ENCODE measurements at regions not wholly inside any gene's neighbourhood (a gene's known extent, or its start where the extent isn't known, plus 50 kb on each side); places are given as distances from the start of the nearest gene placed in this dataset.
A peak's percentile ranks its signal among the peaks of the same experiment; 100 is the strongest.

- DNase-seq = peak in 1 of 2 donors; percentile 73
- Histone ChIP-seq H3K9me3 (no peaks in the 10 kb centered on the region), H3K27ac (peak overlapping the region; percentile 39 to 71 (median 64)), H3K4me1 (peaks cover 26 to 55% (median 47%) of the 10 kb centered on the region in 4 donors), H3K27me3 (peaks cover 0 to 25% (median 13%) of the 10 kb centered on the region in 3 donors), H3K36me3 (no peaks in the 10 kb centered on the region), H3K4me3 (peak overlapping the region; percentile 37 to 46 (median 46))
- TF ChIP-seq CTCF (IDR thresholded peaks at IDR 0.05) (peak in 1 of 7 experiments; percentile 21), POLR2A (IDR thresholded peaks at IDR 0.05) (no peak), EP300 (IDR thresholded peaks at IDR 0.05) (no peak)
- WGBS, 5 donors = 26 to 32% (median 27%) methylated on average over 55 to 72 of the region's 72 CpGs
- intact Hi-C loops (cut with DNase I; ENCODE audit: low total_unique reads) = no loop called here
Observed at GRCh38 chr9:96027251-96028131, 152.0 kb downstream of the ERCC6L2 start.

- peak overlapping the region; percentile 37 to 46 (median 46) for H3K4me3 ChIP-seq
- TF ChIP-seq POLR2A (IDR thresholded peaks at IDR 0.05) = no peak
- no peak for TF ChIP-seq CTCF (IDR thresholded peaks at IDR 0.05)
- TF ChIP-seq POLR2AphosphoS5 (IDR thresholded peaks at IDR 0.05) = no peak
- no peak for TF ChIP-seq EP300 (IDR thresholded peaks at IDR 0.05)
- H3K36me3 ChIP-seq = no peaks in the 10 kb centered on the region
- intact Hi-C loops (cut with DNase I; ENCODE audit: low total_unique reads) = no loop called here
- H3K27ac ChIP-seq = peak overlapping the region in 3 of 5 donors; percentile 39 to 66 (median 64)
- H3K4me1 ChIP-seq = peaks cover 32 to 58% (median 50%) of the 10 kb centered on the region in 4 donors
- DNase-seq = no peak
- WGBS, 5 donors = 82 to 98% (median 94%) methylated on average over 5 of the region's 5 CpGs
- H3K9me3 ChIP-seq = no peaks in the 10 kb centered on the region
- peaks cover 0 to 33% (median 19%) of the 10 kb centered on the region in 3 donors for H3K27me3 ChIP-seq
Observed at GRCh38 chr9:96026655-96027213, 151.2 kb downstream of the ERCC6L2 start.

GRCh38 chr9:96025995-96026602 is 150.6 kb downstream of the ERCC6L2 start:
- Histone ChIP-seq H3K9me3 (no peaks in the 10 kb centered on the region), H3K4me3 (no peak overlapping the region), H3K4me1 (peaks cover 31 to 58% (median 50%) of the 10 kb centered on the region in 4 donors), H3K36me3 (no peaks in the 10 kb centered on the region), H3K27me3 (peaks cover 0 to 39% (median 26%) of the 10 kb centered on the region in 3 donors), H3K27ac (no peak overlapping the region)
- TF ChIP-seq POLR2AphosphoS5 (IDR thresholded peaks at IDR 0.05) (no peak), EP300 (IDR thresholded peaks at IDR 0.05) (no peak), CTCF (IDR thresholded peaks at IDR 0.05) (no peak), POLR2A (IDR thresholded peaks at IDR 0.05) (no peak)
- peak in 1 of 2 donors; percentile 64 for DNase-seq
- WGBS, 5 donors = 70 to 90% (median 85%) methylated on average over 13 to 36 of the region's 36 CpGs
- intact Hi-C loops (cut with DNase I; ENCODE audit: low total_unique reads) = no loop called here

DNA sequence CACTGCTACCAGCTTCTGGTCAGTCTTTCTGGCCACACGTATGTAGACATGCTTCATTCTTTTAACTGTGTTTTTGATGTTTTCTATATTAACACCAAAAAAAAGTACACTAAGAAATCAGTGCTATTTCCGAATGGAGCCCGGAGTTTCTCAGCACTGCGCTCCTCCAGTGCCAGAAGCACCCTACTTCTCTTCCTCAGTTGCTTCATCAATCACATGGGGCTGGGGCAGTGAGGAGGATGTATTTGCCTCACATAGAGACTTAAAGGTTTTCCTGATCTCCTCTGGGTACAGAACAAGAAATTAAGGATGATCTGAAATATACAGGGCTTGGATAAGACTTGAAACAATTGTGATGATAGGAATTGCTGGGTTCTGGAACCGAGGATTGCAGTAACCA is 148.0 kb downstream of the ERCC6L2 start:
- Histone ChIP-seq H3K36me3 (no peaks in the 10 kb centered on the region), H3K27ac (peak overlapping the region in 2 of 5 donors; percentile 84 to 93), H3K9me3 (no peaks in the 10 kb centered on the region), H3K4me3 (no peak overlapping the region), H3K4me1 (peaks cover 36 to 52% (median 45%) of the 10 kb centered on the region in 4 donors), H3K27me3 (peaks cover 0 to 54% (median 27%) of the 10 kb centered on the region in 3 donors)
- no peak for TF ChIP-seq CTCF (IDR thresholded peaks at IDR 0.05)
- DNase-seq = no peak
- intact Hi-C loops (cut with DNase I; ENCODE audit: low total_unique reads) = no loop called here
- 67 to 83% (median 81%) methylated on average over 5 of the region's 5 CpGs for WGBS, 5 donors

Measured in stomach (tissue), 8 donors.